GM12878 (cell line): ENCODE measurements at regions not wholly inside any gene's neighbourhood (a gene's known extent, or its start where the extent isn't known, plus 50 kb on each side); places are given as distances from the start of the nearest gene placed in this dataset.

ENCODE experiments used
- BACH1 ChIP-seq: fragments of 450-650 bp; IDR thresholded peaks from 2 replicates; pipeline ENCODE4 v1.6.1; 2017; ENCODE audit warnings: mild to moderate bottlenecking, borderline replicate concordance
- BCL11A ChIP-seq: IDR thresholded peaks from 2 replicates; pipeline ENCODE4 v1.6.1; 2011; ENCODE audit warnings: low read depth, low read length
- BHLHE40 ChIP-seq, 2 experiments: fragments of 450-650 bp in 1 of 2; IDR thresholded peaks; 2 replicates each; pipeline ENCODE4 v1.6.1; 2011 to 2017; ENCODE audit warnings: low read depth in 2 of 2, borderline replicate concordance in 1 of 2, improper control_type of control experiment in 1 of 2, low read length in 1 of 2, mild to moderate bottlenecking in 1 of 2
- CBX5 ChIP-seq: sonication (generic); IDR thresholded peaks from 2 replicates; pipeline ENCODE4 v1.6.1; 2016; ENCODE audit warnings: low read depth, moderate library complexity, mild to moderate bottlenecking, inconsistent platforms
- HCFC1 ChIP-seq: fragments of 150-350 bp; IDR thresholded peaks from 2 replicates; pipeline ENCODE4 v1.6.1; 2014; ENCODE audit warnings: low read length
- MEF2A ChIP-seq: IDR thresholded peaks from 2 replicates; pipeline ENCODE4 v1.6.1; 2011; ENCODE audit warnings: low read depth, mild to moderate bottlenecking, low read length, moderate library complexity; ENCODE audit not compliant: insufficient read depth
- NFXL1 ChIP-seq: fragments of 450-650 bp; IDR thresholded peaks from 2 replicates; pipeline ENCODE4 v1.6.1; 2017; ENCODE audit warnings: antibody characterized with exemption, mild to moderate bottlenecking, borderline replicate concordance
- TCF7 ChIP-seq: IDR thresholded peaks from 2 replicates; pipeline ENCODE4 v1.6.1; 2014; ENCODE audit warnings: antibody characterized with exemption, borderline replicate concordance
- ZZZ3 ChIP-seq: IDR thresholded peaks from 2 replicates; pipeline ENCODE4 v1.6.1; 2011; ENCODE audit warnings: low read depth; ENCODE audit not compliant: control insufficient read depth, insufficient read length
- TF ChIP-seq, protein P1 (sequence below): fragments of 450-650 bp; formaldehyde crosslinking; IDR thresholded peaks from 2 replicates; pipeline ENCODE4 v1.5.0; 2022; ENCODE audit warnings: mild to moderate bottlenecking, missing genetic modification characterization
- TF ChIP-seq, protein P2 (sequence below): fragments of 150-350 bp; IDR thresholded peaks from 2 replicates; pipeline ENCODE4 v1.6.1; 2016; ENCODE audit warnings: low read depth, low read length

DNA sequence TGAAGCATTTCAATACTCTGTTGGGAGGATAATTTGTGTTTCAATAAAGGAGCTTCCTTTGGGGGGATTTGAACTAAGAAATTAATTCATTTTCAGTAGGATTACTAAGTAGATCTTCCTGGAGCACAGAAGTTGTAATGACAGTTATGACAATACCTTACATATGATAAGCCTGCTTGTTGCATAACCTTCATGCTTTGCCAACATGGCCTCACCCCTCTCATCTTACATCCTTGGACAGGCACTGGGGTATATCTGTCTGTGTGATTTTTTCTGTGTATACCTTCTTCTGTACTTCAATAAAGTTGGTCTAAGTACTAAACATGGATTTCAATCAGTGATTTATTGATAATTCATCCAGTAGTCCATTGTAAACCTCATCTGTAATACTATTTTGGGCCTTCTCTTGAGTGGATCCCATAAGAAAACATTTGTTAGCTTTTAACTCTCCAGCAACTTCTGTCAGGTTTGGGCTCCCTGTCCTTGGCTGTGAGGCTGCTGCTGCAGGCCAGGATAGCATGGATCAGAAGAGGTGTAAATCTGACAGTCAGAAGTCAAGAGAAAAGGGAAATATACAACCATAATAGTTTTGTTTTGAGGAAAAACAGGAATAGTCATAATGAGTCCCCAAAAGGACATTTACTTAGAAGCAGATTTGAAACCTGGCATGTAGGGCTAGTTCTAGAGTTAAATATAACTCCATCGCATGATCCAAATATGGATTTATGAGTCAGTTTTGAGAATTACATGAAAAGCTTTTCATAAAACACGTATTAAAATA is 422.2 kb downstream of the KLF5 start (continued):
- TF ChIP-seq, protein P1, sequence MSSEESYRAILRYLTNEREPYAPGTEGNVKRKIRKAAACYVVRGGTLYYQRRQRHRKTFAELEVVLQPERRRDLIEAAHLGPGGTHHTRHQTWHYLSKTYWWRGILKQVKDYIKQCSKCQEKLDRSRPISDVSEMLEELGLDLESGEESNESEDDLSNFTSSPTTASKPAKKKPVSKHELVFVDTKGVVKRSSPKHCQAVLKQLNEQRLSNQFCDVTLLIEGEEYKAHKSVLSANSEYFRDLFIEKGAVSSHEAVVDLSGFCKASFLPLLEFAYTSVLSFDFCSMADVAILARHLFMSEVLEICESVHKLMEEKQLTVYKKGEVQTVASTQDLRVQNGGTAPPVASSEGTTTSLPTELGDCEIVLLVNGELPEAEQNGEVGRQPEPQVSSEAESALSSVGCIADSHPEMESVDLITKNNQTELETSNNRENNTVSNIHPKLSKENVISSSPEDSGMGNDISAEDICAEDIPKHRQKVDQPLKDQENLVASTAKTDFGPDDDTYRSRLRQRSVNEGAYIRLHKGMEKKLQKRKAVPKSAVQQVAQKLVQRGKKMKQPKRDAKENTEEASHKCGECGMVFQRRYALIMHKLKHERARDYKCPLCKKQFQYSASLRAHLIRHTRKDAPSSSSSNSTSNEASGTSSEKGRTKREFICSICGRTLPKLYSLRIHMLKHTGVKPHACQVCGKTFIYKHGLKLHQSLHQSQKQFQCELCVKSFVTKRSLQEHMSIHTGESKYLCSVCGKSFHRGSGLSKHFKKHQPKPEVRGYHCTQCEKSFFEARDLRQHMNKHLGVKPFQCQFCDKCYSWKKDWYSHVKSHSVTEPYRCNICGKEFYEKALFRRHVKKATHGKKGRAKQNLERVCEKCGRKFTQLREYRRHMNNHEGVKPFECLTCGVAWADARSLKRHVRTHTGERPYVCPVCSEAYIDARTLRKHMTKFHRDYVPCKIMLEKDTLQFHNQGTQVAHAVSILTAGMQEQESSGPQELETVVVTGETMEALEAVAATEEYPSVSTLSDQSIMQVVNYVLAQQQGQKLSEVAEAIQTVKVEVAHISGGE, result no peak
- TF ChIP-seq BHLHE40 (IDR thresholded peaks at IDR 0.05; ENCODE audit: borderline replicate concordance in 1 of 2, low read depth in 2 of 2, low read length in 1 of 2), result no peak
- TF ChIP-seq NFXL1, result no peak
- no peak for TF ChIP-seq BCL11A
- TF ChIP-seq, protein P2, sequence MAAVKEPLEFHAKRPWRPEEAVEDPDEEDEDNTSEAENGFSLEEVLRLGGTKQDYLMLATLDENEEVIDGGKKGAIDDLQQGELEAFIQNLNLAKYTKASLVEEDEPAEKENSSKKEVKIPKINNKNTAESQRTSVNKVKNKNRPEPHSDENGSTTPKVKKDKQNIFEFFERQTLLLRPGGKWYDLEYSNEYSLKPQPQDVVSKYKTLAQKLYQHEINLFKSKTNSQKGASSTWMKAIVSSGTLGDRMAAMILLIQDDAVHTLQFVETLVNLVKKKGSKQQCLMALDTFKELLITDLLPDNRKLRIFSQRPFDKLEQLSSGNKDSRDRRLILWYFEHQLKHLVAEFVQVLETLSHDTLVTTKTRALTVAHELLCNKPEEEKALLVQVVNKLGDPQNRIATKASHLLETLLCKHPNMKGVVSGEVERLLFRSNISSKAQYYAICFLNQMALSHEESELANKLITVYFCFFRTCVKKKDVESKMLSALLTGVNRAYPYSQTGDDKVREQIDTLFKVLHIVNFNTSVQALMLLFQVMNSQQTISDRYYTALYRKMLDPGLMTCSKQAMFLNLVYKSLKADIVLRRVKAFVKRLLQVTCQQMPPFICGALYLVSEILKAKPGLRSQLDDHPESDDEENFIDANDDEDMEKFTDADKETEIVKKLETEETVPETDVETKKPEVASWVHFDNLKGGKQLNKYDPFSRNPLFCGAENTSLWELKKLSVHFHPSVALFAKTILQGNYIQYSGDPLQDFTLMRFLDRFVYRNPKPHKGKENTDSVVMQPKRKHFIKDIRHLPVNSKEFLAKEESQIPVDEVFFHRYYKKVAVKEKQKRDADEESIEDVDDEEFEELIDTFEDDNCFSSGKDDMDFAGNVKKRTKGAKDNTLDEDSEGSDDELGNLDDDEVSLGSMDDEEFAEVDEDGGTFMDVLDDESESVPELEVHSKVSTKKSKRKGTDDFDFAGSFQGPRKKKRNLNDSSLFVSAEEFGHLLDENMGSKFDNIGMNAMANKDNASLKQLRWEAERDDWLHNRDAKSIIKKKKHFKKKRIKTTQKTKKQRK, result no peak
- TF ChIP-seq TCF7, result no peak
- TF ChIP-seq BACH1, result no peak
- no peak for TF ChIP-seq HCFC1
- TF ChIP-seq CBX5, result no peak
- no peak for TF ChIP-seq MEF2A
- TF ChIP-seq ZZZ3, result no peak
